ENCODE measurements at regions not wholly inside any gene's neighbourhood (a gene's known extent, or its start where the extent isn't known, plus 50 kb on each side); places are given as distances from the start of the nearest gene placed in this dataset.
"Not testable (repeated sequence)": the region's sequence is repeated elsewhere in the genome, so short reads cannot be mapped to it uniquely, and the experiment has no call there.

DNA sequence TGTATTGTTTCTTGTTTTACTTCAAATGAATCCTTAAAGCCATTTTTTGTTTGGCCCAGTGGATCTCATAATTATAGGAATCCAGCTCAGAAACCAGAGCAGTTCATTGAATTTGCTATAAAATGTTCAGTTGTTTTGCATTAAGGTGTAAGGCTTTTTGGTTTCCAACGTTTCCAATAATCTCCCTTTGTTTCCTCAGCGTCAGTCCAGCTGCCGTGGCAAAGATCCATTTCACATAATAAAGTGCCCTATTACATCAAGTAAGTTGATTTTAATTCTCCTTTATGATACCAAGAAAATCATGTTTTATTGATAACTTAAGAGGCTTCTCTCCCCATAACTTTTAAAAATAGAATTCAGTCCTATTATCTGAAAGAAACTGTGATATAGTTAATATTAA is 472.6 kb downstream of the UTRN start:
- in situ Hi-C loops (cut with HindIII; ENCODE audit: low sequenced_read_pairs): no loop called here
- no peak for DNase-seq (ENCODE audit: low spot score)

GRCh38 chr6:144758602-144759001 is 473.5 kb downstream of the UTRN start:
- in situ Hi-C loops (cut with HindIII; ENCODE audit: low sequenced_read_pairs): no loop called here
- DNase-seq (ENCODE audit: low spot score): no peak

- DNase-seq (ENCODE audit: low spot score): no peak
- in situ Hi-C loops (cut with HindIII; ENCODE audit: low sequenced_read_pairs): no loop called here
Observed at GRCh38 chr6:144762469-144762868, 477.3 kb downstream of the UTRN start.

- DNase-seq (ENCODE audit: low spot score): no peak
- in situ Hi-C loops (cut with HindIII; ENCODE audit: low sequenced_read_pairs): no loop called here
Observed at GRCh38 chr6:144767051-144767450, 481.9 kb downstream of the UTRN start.

- in situ Hi-C loops (cut with HindIII; ENCODE audit: low sequenced_read_pairs): no loop called here
- DNase-seq (ENCODE audit: low spot score): no peak
Observed at GRCh38 chr6:144768551-144769075, 483.5 kb downstream of the UTRN start.

DNA sequence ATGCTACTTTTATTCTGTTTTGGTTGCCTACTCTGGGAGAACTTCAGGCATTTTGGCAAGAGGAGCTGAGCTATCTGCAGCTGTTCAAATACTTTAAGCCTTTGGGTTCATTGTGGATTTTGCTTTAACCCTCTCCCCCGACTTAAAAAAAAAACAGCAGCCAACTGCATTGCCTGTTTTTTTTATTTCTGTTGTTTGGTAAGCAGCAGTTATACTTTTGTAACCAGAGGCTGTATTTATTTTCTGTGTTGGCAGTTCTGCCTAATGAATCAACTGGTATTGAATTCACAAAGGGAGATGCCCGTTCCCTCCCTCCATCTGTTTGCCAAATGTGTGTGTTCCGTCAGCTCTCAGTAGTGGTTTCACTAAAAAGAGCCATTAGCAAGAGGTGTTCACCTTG is 484.0 kb downstream of the UTRN start:
- DNase-seq (ENCODE audit: low spot score): no peak
- in situ Hi-C loops (cut with HindIII; ENCODE audit: low sequenced_read_pairs): no loop called here

DNA sequence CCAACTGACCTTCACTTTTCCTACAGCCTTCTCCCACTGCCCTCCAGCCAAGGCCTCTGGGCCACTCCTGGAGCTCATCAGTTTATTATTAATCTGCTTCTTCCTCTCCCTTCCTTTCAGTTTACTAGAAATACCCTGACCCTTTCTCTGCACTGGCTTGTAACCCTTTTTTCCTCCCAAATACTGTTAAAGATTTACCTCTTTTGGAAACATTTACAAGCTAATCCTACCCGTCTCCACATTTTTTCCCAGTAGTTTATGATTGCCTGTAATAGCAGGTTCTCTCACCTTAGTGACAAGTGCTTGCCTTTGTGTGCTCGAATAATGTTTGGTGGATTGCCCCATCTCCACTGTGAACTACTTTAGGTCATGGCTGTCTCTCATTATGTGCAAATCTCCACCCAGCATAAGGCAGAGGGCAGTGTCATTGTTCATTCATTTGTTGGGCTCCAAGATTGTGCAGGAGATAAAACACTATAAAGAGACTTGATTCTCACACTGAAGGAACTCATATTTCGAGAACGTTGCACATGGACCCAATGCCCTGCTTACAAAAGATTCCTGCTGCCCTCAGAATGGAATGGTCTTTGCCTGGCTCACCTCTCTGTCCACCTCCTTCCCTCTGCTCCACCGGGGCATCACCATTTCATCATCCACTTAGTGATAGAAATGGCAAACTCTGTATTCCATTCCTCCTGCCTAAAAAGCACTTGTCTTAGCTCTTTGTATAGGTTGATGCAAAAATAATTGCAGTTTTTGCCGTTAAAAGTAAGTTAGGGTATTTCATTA is 491.1 kb downstream of the UTRN start:
- no peak for DNase-seq (ENCODE audit: low spot score)
- in situ Hi-C loops (cut with HindIII; ENCODE audit: low sequenced_read_pairs): no loop called here

DNA sequence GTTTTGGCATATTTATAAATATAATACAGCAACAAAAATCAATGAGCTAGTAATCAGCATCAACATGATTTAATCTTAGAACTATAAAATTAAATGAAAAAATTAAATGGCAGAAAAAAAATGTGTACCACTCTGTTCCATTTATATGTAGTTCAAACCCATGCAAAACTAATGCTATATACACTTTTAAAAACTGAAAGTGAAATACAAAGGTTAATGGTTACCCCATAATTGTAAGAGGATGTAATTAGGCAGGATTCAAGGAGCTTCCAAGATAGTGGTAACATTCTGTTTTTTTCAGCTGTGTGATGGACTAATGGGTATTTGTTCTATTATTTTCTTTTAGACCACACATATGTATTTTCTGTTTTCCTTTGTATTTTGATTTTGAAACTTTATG is 492.1 kb downstream of the UTRN start:
- DNase-seq (ENCODE audit: low spot score): no peak
- in situ Hi-C loops (cut with HindIII; ENCODE audit: low sequenced_read_pairs): no loop called here

GRCh38 chr6:144778056-144778455 is 492.9 kb downstream of the UTRN start:
- in situ Hi-C loops (cut with HindIII; ENCODE audit: low sequenced_read_pairs): no loop called here
- no peak for DNase-seq (ENCODE audit: low spot score)

DNA sequence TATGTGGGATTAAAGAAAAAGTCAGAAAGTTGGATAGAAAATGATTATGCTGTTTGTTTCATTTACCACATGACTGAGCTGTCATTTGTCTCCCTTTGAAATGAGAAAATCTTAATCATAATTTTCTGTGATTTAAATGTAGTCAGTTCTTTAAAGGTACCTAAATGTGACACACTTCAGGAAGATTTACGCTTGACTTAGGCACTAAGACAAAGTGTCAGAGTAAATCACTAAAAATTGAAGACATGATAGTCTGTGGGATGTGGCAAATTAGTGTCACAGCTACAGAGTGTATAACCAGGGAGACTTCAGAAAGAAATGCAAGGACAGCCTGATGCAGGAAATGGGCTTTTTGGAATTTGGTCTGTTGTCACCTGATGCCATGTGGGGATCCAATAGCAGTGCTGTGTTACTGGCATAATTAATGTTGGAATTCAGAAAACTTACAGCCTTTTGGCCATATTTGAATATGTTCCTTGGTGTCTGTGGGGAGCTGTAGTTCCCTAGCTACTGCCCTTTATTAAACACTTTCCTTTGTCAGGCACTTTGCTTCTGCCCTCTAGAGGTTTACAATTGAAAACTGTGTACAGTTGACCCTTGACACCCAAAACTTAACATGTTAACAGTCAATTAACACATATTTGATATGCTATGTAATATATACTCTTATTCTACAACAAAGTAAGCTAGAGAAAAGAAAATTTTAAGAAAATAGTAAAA is 493.8 kb downstream of the UTRN start:
- no peak for DNase-seq (ENCODE audit: low spot score)
- in situ Hi-C loops (cut with HindIII; ENCODE audit: low sequenced_read_pairs): no loop called here

- no peak for DNase-seq (ENCODE audit: low spot score)
- in situ Hi-C loops (cut with HindIII; ENCODE audit: low sequenced_read_pairs): no loop called here
Observed at GRCh38 chr6:144781836-144782235, 496.7 kb downstream of the UTRN start.

DNA sequence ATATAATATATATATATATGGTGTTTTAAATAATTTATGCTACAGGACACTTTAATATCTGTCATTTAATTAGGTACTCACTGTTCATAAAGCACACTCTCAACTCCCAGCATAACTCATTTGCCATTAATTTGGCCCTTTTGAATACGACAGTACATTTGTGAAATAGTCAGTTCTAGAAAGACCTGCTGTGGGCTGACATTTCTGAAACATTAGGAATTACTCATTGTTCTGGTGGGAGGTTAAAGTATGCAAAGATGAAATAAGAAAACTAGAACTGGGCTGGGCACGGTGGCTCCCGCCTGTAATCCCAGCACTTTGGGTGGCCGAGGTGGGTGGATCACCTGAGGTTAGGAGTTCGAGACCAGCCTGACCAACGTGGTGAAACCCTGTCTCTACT is 497.5 kb downstream of the UTRN start:
- in situ Hi-C loops (cut with HindIII; ENCODE audit: low sequenced_read_pairs): no loop called here
- DNase-seq (ENCODE audit: low spot score): no peak

DNA sequence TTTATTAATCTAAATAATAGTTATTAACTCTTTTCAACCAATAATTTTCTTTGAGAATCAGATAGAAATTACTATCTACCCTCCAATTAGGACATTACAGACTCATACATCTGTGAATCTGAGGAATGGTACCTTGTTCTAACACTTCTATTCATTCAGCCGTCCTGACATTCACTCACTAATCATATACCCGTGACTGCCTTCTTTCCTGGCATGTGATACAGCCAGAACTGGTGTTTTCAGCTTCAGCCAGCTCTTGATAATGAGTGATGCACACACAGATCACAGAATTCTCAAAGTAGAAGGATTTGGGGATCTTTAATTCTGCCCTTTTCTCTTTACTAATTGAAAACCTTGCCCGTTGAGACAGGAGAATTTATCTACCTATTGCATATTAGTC is 499.9 kb downstream of the UTRN start:
- in situ Hi-C loops (cut with HindIII; ENCODE audit: low sequenced_read_pairs): no loop called here
- no peak for DNase-seq (ENCODE audit: low spot score)

DNA sequence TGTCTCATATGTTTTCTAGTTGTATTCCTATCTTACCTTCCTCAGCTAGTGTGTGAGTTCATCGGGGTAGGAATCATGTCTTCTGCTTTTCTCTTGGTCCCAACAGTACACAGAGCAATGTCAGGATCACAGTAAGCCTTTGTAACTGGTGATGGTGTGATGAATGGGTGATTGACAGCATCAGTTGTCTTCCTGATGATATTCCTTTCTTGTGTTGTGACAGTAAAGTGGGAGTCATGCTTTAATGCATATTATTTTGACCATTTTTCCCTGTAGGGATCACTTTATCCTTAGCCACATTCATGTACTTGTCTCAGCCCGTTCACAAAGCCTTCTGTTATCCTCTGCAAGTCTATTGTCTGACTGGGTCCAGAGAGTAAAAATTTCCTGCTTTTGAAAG is 501.7 kb downstream of the UTRN start:
- DNase-seq (ENCODE audit: low spot score): no peak
- in situ Hi-C loops (cut with HindIII; ENCODE audit: low sequenced_read_pairs): no loop called here

GRCh38 chr6:144793744-144794143 is 508.6 kb downstream of the UTRN start:
- no peak for DNase-seq (ENCODE audit: low spot score)
- in situ Hi-C loops (cut with HindIII; ENCODE audit: low sequenced_read_pairs): no loop called here

- in situ Hi-C loops (cut with HindIII; ENCODE audit: low sequenced_read_pairs); DNase-seq (ENCODE audit: low spot score): not testable (repeated sequence)
Observed at GRCh38 chr6:144795022-144795421, 509.9 kb downstream of the UTRN start.

DNA sequence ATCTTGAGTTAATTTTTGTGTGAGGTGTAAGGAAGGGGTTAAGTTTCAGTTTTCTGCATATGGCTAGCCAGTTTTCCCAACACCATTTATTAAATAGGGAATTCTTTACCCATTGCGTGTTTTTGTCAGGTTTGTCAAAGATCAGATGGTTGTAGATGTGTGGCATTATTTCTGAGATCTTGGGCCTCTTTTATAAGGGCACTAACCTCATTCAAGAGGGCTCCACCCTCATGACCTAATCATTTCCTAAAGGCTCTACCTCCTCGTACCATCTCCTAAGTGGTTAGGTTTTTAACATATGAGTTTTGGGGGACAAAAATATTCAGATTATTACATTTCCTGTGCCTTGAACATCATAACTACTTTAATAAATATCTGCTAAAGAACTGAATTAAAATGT is 510.9 kb downstream of the UTRN start:
- DNase-seq (ENCODE audit: low spot score): no peak
- in situ Hi-C loops (cut with HindIII; ENCODE audit: low sequenced_read_pairs): no loop called here

DNA sequence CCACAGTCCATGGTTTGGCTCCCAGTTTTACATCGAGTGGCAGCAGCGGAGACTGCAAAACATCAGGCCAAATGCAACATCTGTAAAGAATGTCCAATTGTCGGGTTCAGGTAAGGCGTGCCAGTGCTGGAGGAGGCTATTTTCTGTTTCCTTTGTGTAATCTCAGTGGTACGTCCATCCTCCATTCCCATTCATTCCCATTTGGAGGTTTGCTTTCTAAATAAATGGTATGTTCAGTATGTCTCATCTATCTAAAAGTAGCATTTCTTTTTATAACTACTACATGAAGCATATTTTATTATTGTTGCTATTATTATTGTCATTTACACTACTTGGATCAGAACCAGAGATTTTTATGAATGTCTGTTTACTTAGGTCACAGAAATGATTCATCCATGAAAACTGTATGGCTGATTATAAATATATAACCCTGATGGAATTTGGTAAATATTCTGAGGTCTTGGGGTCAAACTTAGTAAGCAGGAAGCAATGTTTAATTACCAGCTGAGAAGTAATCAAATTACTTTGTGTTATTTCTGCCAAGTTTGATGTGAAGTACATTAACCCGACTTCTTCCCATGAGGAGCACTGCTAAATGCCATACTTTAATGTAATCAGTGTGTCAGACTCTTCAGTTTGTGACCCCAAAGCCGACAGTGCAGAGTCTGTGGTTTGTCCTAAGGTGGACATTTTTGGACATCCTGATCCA is 512.9 kb downstream of the UTRN start:
- DNase-seq (ENCODE audit: low spot score): no peak
- in situ Hi-C loops (cut with HindIII; ENCODE audit: low sequenced_read_pairs): no loop called here

DNA sequence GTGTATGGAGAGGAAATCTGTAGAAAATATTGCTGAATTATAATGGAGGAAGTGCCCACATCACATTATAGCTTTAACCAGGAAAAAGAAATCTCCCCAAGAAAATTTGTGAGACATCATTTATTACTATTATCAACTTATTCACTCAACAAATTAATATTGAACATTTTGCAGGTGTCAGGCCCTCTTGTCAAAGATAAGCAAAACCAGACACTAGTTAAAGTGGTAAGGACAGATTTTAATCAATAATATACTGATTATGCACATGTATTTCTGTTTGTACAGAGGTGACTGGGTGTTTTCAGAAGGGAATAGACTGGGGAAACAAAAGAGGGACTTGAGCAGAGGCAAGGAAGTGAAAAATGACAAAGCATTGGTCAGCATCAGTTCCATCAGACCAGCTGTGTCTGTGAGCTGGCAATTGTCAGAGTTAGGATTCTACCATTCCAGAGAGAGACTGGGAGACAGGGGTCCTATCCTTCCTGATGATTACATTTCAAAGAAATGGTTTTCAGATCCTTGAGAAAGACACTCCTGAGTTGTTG is 519.2 kb downstream of the UTRN start:
- no peak for DNase-seq (ENCODE audit: low spot score)
- in situ Hi-C loops (cut with HindIII; ENCODE audit: low sequenced_read_pairs): no loop called here

DNA sequence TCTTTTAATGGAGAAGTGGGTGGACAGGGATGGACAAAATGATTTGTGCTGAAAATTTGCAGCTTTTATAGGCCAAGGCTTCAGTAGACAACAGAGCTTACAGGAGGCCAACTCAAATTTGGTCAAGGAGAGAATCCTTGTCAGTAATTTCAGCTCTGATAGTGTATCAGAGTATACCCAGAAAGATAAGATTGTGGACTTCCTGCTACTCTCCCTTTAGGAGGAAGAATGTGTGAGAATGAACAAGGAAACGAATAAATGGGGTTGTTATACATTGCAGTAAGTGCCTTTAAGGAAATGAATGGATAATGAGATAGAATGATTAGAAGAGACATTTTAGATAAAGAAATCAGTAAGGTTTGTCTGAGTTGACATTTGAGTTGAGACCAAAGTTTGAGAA is 519.9 kb downstream of the UTRN start:
- in situ Hi-C loops (cut with HindIII; ENCODE audit: low sequenced_read_pairs): no loop called here
- DNase-seq (ENCODE audit: low spot score): no peak
